Tibial nerve (tissue), 4 donors: ENCODE measurements at regions not wholly inside any gene's neighbourhood (a gene's known extent, or its start where the extent isn't known, plus 50 kb on each side); places are given as distances from the start of the nearest gene placed in this dataset.

Experiments
- CTCF ChIP-seq, 5 experiments: fragments of 200-600 bp in 3 of 5; fragments of 450-650 bp in 2 of 5; sonication (generic) in 3 of 5; IDR thresholded peaks; one replicate each; pipeline ENCODE4 v1.5.1; 2016 to 2019; ENCODE audit warnings: antibody characterized with exemption in 5 of 5, mild to moderate bottlenecking in 3 of 5, moderate library complexity in 2 of 5
- EP300 ChIP-seq, 2 donors: sonication (generic); formaldehyde crosslinking; IDR thresholded peaks; one replicate each; pipeline ENCODE4 v1.6.1; 2017; ENCODE audit warnings: antibody characterized with exemption in 2 of 2, mild to moderate bottlenecking in 1 of 2
- POLR2A ChIP-seq, 2 donors: fragments of 450-650 bp; IDR thresholded peaks; one replicate each; pipeline ENCODE4 v1.6.1; 2017; ENCODE audit warnings: antibody characterized with exemption in 2 of 2, mild to moderate bottlenecking in 2 of 2, moderate library complexity in 2 of 2

- TF ChIP-seq EP300 (IDR thresholded peaks at IDR 0.05), result no peak
- TF ChIP-seq CTCF (IDR thresholded peaks at IDR 0.05), result no peak
- TF ChIP-seq POLR2A (IDR thresholded peaks at IDR 0.05), result no peak
These were observed 597.9 kb upstream of the SGCD start for GRCh38 chr5:155728857-155729683.
